HG02610 (cell line): ENCODE measurements at regions not wholly inside any gene's neighbourhood (a gene's known extent, or its start where the extent isn't known, plus 50 kb on each side); places are given as distances from the start of the nearest gene placed in this dataset.

Experiments used
- ATAC-seq: cut with Tn5 transposase; IDR thresholded peaks from one replicate; pipeline ENCODE4 v1.9.1; 2021; ENCODE audit warnings: mild to moderate bottlenecking, moderate library complexity; ENCODE audit not compliant: unreplicated experiment

GRCh38 chrX:24410514-24411189 lies 50.2 kb downstream of the SUPT20HL1 start:
- no peak for ATAC-seq

GRCh38 chrX:24412637-24413363 lies 52.3 kb upstream of the PDK3 start:
- ATAC-seq: peak; percentile 58
